B cell (primary cell): ENCODE measurements at regions not wholly inside any gene's neighbourhood (a gene's known extent, or its start where the extent isn't known, plus 50 kb on each side); places are given as distances from the start of the nearest gene placed in this dataset.

ENCODE experiments used
- ATAC-seq: fragments of 200-7000 bp; cut with Tn5 transposase; one replicate; pipeline ENCODE4 v1.10.0; 2021; ENCODE audit warnings: low read depth, mild to moderate bottlenecking, moderate number of reproducible peaks, moderate library complexity
- CTCF ChIA-PET: fragments of 350-600 bp; sonication (Branson Sonifier 250); formaldehyde crosslinking; loops from one replicate; lab custom pipeline; 2021; ENCODE audit warnings: antibody characterized with exemption, inconsistent platforms; lab: Charles Lee
- POLR2A ChIA-PET: fragments of 350-600 bp; sonication (Branson Sonifier 250); formaldehyde crosslinking; loops from one replicate; lab custom pipeline; 2021; ENCODE audit warnings: antibody characterized with exemption; lab: Charles Lee
- DNase-seq: peaks from one replicate; pipeline ENCODE4 v3.0.0; 2013
- H2AFZ ChIP-seq: 2 replicates; pipeline ENCODE4 v1.6.1; 2012; ENCODE audit warnings: mild to moderate bottlenecking, low read depth, low read length; ENCODE audit not compliant: insufficient read depth, poor library complexity, severe bottlenecking
- H3K27ac ChIP-seq, 2 donors: 1 replicate in 1 of 2; 2 replicates in 1 of 2; pipeline ENCODE4 v1.5.1; 2012 to 2013; ENCODE audit warnings: low read length in 2 of 2, mild to moderate bottlenecking in 2 of 2, moderate library complexity in 1 of 2
- H3K27me3 ChIP-seq, 4 experiments: fragments of 200-600 bp in 1 of 4; sonication (generic) in 1 of 4; replicated peaks in 1 of 4; 1 replicate in 2 of 4; 2 replicates in 2 of 4; pipeline versions ENCODE4 v1.6.1 to v1.7.0; 2013 to 2016; ENCODE audit warnings: low read length in 3 of 4, mild to moderate bottlenecking in 2 of 4, mixed read lengths in 1 of 4, moderate library complexity in 1 of 4; ENCODE audit not compliant: insufficient read depth in 4 of 4, control insufficient read depth in 3 of 4; ENCODE audit errors: control extremely low read depth in 1 of 4
- H3K36me3 ChIP-seq, 2 experiments: replicated peaks in 1 of 2; 1 replicate in 1 of 2; 2 replicates in 1 of 2; pipeline versions ENCODE4 v1.6.1 to v1.7.1; 2013; ENCODE audit warnings: low read length in 1 of 2; ENCODE audit not compliant: insufficient read depth in 2 of 2, control insufficient read depth in 1 of 2; ENCODE audit errors: control extremely low read depth in 1 of 2, extremely low read depth in 1 of 2
- H3K4me1 ChIP-seq, 2 donors: fragments of 200-600 bp in 1 of 2; sonication (generic) in 1 of 2; 1 replicate in 1 of 2; 2 replicates in 1 of 2; pipeline versions ENCODE4 v1.5.1 to v1.6.1; 2013 to 2017; ENCODE audit warnings: low read length in 2 of 2; ENCODE audit not compliant: control insufficient read depth in 2 of 2, insufficient read depth in 2 of 2
- H3K4me2 ChIP-seq: replicated peaks from 2 replicates; pipeline ENCODE3; 2012; ENCODE audit warnings: mild to moderate bottlenecking, low read depth, low read length; ENCODE audit not compliant: poor library complexity, severe bottlenecking
- H3K4me3 ChIP-seq, 5 experiments: fragments of 200-600 bp in 1 of 5; sonication (generic) in 1 of 5; 1 replicate in 3 of 5; 2 replicates in 2 of 5; pipeline versions ENCODE4 v1.5.1 to v1.7.0; 2011 to 2016; ENCODE audit warnings: low read length in 4 of 5, mild to moderate bottlenecking in 4 of 5, low read depth in 2 of 5, control low read depth in 1 of 5, moderate library complexity in 1 of 5; ENCODE audit not compliant: insufficient read depth in 1 of 5; ENCODE audit errors: control extremely low read depth in 1 of 5, extremely low read depth in 1 of 5
- H3K79me2 ChIP-seq: fragments of 200-600 bp; sonication (generic); one replicate; pipeline ENCODE4 v1.6.0; 2016; ENCODE audit warnings: low read length; ENCODE audit not compliant: control insufficient read depth, insufficient read depth
- H3K9ac ChIP-seq: fragments of 200-600 bp; sonication (generic); 2 replicates; pipeline ENCODE4 v1.6.1; 2017; ENCODE audit warnings: mild to moderate bottlenecking, low read length, moderate library complexity
- H3K9me3 ChIP-seq, 3 donors: one replicate each; pipeline versions ENCODE4 v1.6.1 to v1.7.1; 2013; ENCODE audit warnings: low read length in 2 of 3; ENCODE audit not compliant: control insufficient read depth in 2 of 3, insufficient read depth in 1 of 3; ENCODE audit errors: control extremely low read depth in 1 of 3
- H4K20me1 ChIP-seq: 2 replicates; pipeline ENCODE4 v1.6.0; 2012; ENCODE audit warnings: mild to moderate bottlenecking, low read length; ENCODE audit not compliant: insufficient read depth, control insufficient read depth, poor library complexity, severe bottlenecking
- H3K27ac Mint-ChIP-seq: one replicate; pipeline ENCODE4 v1.8.0; 2021; ENCODE audit warnings: mixed read lengths
- H3K27me3 Mint-ChIP-seq: one replicate; pipeline ENCODE4 v1.8.0; 2021; ENCODE audit warnings: mixed read lengths
- H3K4me1 Mint-ChIP-seq: one replicate; pipeline ENCODE4 v1.8.0; 2021; ENCODE audit warnings: mixed read lengths
- H3K4me3 Mint-ChIP-seq: one replicate; pipeline ENCODE4 v1.8.0; 2021; ENCODE audit warnings: mixed read lengths
- H3K9me3 Mint-ChIP-seq: one replicate; pipeline ENCODE4 v1.8.0; 2022; ENCODE audit warnings: mixed read lengths; ENCODE audit not compliant: insufficient read depth
- EZH2 ChIP-seq: IDR thresholded peaks from 2 replicates; pipeline ENCODE4 v1.6.1; 2012; ENCODE audit warnings: borderline replicate concordance, low read depth, mild to moderate bottlenecking, moderate library complexity, low read length; ENCODE audit not compliant: insufficient read depth, poor library complexity, severe bottlenecking
- WGBS: methylation state at CpG from one replicate; pipeline ENCODE4 v1.1.5; 2013; ENCODE audit warnings: missing lambda C conversion rate; ENCODE audit not compliant: insufficient coverage; 5-methylcytosine and 5-hydroxymethylcytosine counted together
- intact Hi-C: fragments of 100-400 bp; cut with micrococcal nuclease; formaldehyde crosslinking; loops from one replicate; pipeline ENCODE4 v1.10.0; 2022
- TF ChIP-seq, protein P1 (sequence below): fragments of 200-600 bp; IDR thresholded peaks from one replicate; pipeline ENCODE4 v1.8.0; 2022; ENCODE audit warnings: antibody characterized with exemption, mild to moderate bottlenecking

DNA sequence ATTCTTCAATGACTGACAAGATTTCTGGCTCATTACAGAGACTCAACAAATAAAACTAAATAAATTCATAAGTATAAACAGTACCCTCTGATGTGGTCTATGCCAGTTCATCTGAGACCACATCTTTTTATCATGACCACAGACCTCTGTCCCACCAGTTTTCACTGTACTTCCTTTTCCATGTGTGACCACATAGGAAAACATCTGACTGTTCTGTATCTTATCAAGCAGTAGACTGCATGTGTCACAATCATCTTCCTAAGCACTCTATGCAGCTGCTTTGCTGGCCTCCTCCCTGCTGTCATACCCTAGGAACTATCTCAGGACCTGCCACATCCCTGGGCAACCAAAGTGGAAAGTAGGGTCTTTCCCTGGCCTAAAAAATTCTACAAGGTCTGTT, 205.0 kb upstream of the ZNF462 start:
- Histone ChIP-seq H3K4me2 (no peak overlapping the region), H3K27ac (no peak overlapping the region), H3K79me2 (no peaks in the 10 kb centered on the region), H3K9me3 (peaks cover 0 to 4% (median 0%) of the 10 kb centered on the region in 3 donors), H3K27me3 (no peaks in the 10 kb centered on the region), H3K4me3 (no peak overlapping the region), H4K20me1 (no peaks in the 10 kb centered on the region), H3K4me1 (no peaks in the 10 kb centered on the region), H3K36me3 (no peaks in the 10 kb centered on the region), H2AFZ (no peak overlapping the region), H3K9ac (no peak overlapping the region)
- Mint-ChIP-seq H3K27ac (no peak overlapping the region), H3K4me3 (no peak overlapping the region), H3K9me3 (no peaks in the 10 kb centered on the region), H3K4me1 (no peaks in the 10 kb centered on the region), H3K27me3 (no peaks in the 10 kb centered on the region)
- DNase-seq, result no peak
- ATAC-seq, result no peak
- POLR2A ChIA-PET, result no interaction called here
- CTCF ChIA-PET, result no interaction called here
- intact Hi-C loops, result no loop called here
- no peak for TF ChIP-seq EZH2
- TF ChIP-seq, protein P1, sequence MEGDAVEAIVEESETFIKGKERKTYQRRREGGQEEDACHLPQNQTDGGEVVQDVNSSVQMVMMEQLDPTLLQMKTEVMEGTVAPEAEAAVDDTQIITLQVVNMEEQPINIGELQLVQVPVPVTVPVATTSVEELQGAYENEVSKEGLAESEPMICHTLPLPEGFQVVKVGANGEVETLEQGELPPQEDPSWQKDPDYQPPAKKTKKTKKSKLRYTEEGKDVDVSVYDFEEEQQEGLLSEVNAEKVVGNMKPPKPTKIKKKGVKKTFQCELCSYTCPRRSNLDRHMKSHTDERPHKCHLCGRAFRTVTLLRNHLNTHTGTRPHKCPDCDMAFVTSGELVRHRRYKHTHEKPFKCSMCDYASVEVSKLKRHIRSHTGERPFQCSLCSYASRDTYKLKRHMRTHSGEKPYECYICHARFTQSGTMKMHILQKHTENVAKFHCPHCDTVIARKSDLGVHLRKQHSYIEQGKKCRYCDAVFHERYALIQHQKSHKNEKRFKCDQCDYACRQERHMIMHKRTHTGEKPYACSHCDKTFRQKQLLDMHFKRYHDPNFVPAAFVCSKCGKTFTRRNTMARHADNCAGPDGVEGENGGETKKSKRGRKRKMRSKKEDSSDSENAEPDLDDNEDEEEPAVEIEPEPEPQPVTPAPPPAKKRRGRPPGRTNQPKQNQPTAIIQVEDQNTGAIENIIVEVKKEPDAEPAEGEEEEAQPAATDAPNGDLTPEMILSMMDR, result no peak

DNA sequence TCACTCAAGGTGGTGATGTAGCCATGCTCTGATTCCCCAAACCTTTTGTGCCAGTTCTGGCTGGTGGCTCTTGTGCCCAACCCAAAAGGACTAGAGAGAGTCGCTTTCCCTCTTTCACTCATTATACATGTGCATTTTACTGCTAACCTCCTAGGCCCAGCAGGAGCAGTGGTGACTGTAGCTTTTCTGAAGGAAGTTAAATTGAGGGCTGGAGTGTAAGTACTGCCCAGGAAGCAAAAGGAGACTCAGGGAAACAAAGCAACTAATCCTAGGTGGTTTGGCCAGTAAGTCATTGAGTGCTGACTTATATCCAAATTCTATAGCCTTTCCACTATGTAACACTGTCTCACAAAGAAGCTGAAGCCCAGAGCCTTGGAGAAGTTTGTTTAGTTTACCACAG, 194.4 kb upstream of the ZNF462 start:
- H3K4me2 ChIP-seq, result no peak overlapping the region
- DNase-seq (no peak), ATAC-seq (no peak)
- TF ChIP-seq EZH2, result no peak
- TF ChIP-seq, protein P1, result no peak
- no peak overlapping the region for H3K9ac ChIP-seq
- H3K27me3 ChIP-seq, result no peaks in the 10 kb centered on the region
- no peaks in the 10 kb centered on the region for H3K79me2 ChIP-seq
- H3K9me3 ChIP-seq, result no peaks in the 10 kb centered on the region
- no CpG with 5 or more reads among the region's 1 CpG for whole genome bisulfite sequencing
- no peaks in the 10 kb centered on the region for H3K36me3 ChIP-seq
- no peaks in the 10 kb centered on the region for H3K4me1 ChIP-seq
- no peaks in the 10 kb centered on the region for H4K20me1 ChIP-seq
- no peak overlapping the region for H2AFZ ChIP-seq
- Mint-ChIP-seq H3K4me3 (no peak overlapping the region), H3K4me1 (no peaks in the 10 kb centered on the region), H3K27ac (no peak overlapping the region), H3K9me3 (no peaks in the 10 kb centered on the region), H3K27me3 (no peaks in the 10 kb centered on the region)
- intact Hi-C loops, result no loop called here
- H3K27ac ChIP-seq, result no peak overlapping the region
- ChIA-PET CTCF (no interaction called here), POLR2A (no interaction called here)
- H3K4me3 ChIP-seq, result no peak overlapping the region
